ENCODE measurements at regions not wholly inside any gene's neighbourhood (a gene's known extent, or its start where the extent isn't known, plus 50 kb on each side); places are given as distances from the start of the nearest gene placed in this dataset.

DNA sequence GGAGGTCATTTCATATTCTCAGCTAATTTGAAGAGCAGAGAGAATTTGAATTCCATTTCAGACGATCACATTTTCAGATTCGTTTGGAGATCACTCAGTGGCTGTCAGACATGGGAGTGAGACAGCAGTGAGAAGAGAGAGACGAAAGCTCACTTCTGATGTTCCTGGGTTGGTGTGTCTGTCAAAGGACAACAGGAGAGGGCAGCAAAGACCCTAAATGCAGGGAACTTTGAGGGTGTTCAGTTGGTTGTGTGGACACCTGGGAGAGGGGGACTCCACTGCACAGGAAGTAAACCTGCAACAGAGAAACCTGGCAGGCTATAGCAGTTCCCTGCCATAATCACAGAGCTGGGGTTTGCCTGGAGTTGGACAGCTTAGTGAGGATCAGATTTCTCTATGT lies 675.1 kb downstream of the SQOR start:
- TF ChIP-seq CTCF (conservative IDR thresholded peaks at IDR 0.05; ENCODE audit: low read depth, low read length) (no peak), POLR2A (IDR thresholded peaks at IDR 0.05; ENCODE audit: low read depth, low read length) (no peak), BHLHE40 (IDR thresholded peaks at IDR 0.05; ENCODE audit: low read depth, low read length) (no peak), RAD21 (IDR thresholded peaks at IDR 0.05; ENCODE audit: low read length) (no peak)

Measured in IMR-90 (cell line).